ENCODE measurements at regions not wholly inside any gene's neighbourhood (a gene's known extent, or its start where the extent isn't known, plus 50 kb on each side); places are given as distances from the start of the nearest gene placed in this dataset.

DNA sequence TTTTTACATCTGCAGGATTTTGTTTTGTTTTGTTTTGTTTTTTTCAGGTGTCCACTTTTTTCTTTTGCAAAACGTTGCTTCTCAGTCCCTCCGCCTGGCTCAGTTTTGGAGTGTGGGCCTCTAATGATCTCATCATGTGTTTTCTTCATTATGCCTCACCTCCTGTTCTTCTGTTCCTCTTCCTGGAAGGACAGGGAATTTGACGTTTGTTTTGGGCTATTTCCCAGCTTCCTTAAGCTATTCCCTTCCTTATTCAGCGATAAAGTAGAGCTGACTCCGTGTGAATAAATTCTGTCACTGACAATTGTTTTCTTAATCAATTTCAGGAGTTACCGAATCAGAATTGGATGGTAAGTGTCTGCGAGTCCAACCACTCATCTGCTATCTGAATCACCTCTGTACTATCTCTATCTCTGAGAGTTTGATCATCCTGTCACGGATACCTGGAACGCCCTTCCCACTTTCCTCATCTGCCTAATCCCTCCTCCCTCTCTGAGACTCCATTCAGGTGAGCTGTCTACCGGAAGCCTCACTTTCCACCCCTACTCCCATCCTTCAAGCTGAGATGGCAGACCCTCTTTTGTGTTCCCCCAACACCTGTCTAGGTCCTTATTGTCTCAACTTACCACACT is 218.4 kb downstream of the GATA3 start:
- TF ChIP-seq POLR2A (IDR thresholded peaks at IDR 0.05), result no peak
- TF ChIP-seq, protein P1, sequence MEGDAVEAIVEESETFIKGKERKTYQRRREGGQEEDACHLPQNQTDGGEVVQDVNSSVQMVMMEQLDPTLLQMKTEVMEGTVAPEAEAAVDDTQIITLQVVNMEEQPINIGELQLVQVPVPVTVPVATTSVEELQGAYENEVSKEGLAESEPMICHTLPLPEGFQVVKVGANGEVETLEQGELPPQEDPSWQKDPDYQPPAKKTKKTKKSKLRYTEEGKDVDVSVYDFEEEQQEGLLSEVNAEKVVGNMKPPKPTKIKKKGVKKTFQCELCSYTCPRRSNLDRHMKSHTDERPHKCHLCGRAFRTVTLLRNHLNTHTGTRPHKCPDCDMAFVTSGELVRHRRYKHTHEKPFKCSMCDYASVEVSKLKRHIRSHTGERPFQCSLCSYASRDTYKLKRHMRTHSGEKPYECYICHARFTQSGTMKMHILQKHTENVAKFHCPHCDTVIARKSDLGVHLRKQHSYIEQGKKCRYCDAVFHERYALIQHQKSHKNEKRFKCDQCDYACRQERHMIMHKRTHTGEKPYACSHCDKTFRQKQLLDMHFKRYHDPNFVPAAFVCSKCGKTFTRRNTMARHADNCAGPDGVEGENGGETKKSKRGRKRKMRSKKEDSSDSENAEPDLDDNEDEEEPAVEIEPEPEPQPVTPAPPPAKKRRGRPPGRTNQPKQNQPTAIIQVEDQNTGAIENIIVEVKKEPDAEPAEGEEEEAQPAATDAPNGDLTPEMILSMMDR (IDR thresholded peaks at IDR 0.05), result no peak

All from thyroid gland (tissue), 4 donors.